Body of pancreas (tissue), 4 donors: ENCODE measurements at regions not wholly inside any gene's neighbourhood (a gene's known extent, or its start where the extent isn't known, plus 50 kb on each side); places are given as distances from the start of the nearest gene placed in this dataset.

Experiments
- POLR2A ChIP-seq, 3 donors: fragments of 450-650 bp; IDR thresholded peaks; one replicate each; pipeline ENCODE4 v1.6.1; 2016; ENCODE audit warnings: antibody characterized with exemption in 3 of 3, mild to moderate bottlenecking in 2 of 3
- TF ChIP-seq, protein P1 (sequence below), 7 experiments: fragments of 450-650 bp in 4 of 7; fragments of 200-600 bp in 3 of 7; sonication (generic) in 3 of 7; IDR thresholded peaks; one replicate each; pipeline ENCODE4 v1.5.1; 2016 to 2019; ENCODE audit warnings: antibody characterized with exemption in 7 of 7

DNA sequence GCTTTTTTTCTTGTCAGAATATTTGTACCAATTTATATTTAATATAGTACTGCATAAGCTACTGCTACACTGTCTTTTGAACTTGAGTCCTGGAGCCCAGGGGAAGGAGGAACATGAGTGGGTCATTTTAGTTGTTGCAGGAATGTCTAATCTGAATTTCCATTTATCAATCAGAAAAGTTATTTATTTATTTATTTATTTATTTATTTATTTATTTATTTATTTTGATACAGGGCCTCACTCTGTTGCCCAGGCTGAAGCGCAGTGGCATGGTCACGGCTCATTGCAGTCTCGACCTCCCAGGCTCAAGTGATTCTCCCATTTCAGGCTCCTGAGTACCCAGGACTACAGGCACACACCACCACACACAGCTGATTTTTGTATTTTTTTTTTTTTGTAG lies 712.6 kb downstream of the NR2F1-AS1 start:
- TF ChIP-seq, protein P1, sequence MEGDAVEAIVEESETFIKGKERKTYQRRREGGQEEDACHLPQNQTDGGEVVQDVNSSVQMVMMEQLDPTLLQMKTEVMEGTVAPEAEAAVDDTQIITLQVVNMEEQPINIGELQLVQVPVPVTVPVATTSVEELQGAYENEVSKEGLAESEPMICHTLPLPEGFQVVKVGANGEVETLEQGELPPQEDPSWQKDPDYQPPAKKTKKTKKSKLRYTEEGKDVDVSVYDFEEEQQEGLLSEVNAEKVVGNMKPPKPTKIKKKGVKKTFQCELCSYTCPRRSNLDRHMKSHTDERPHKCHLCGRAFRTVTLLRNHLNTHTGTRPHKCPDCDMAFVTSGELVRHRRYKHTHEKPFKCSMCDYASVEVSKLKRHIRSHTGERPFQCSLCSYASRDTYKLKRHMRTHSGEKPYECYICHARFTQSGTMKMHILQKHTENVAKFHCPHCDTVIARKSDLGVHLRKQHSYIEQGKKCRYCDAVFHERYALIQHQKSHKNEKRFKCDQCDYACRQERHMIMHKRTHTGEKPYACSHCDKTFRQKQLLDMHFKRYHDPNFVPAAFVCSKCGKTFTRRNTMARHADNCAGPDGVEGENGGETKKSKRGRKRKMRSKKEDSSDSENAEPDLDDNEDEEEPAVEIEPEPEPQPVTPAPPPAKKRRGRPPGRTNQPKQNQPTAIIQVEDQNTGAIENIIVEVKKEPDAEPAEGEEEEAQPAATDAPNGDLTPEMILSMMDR (IDR thresholded peaks at IDR 0.05): no peak
- TF ChIP-seq POLR2A (IDR thresholded peaks at IDR 0.05): no peak
